ENCODE measurements at regions not wholly inside any gene's neighbourhood (a gene's known extent, or its start where the extent isn't known, plus 50 kb on each side); places are given as distances from the start of the nearest gene placed in this dataset.

GRCh38 chr6:147734151-147734550, 225.7 kb downstream of the SAMD5 start:
- TF ChIP-seq CTCF (IDR thresholded peaks at IDR 0.05) (no peak), POLR2A (IDR thresholded peaks at IDR 0.05) (no peak), EP300 (IDR thresholded peaks at IDR 0.05) (no peak)

Data from tibial nerve (tissue), 4 donors.